K562 (cell line): ENCODE measurements at regions not wholly inside any gene's neighbourhood (a gene's known extent, or its start where the extent isn't known, plus 50 kb on each side); places are given as distances from the start of the nearest gene placed in this dataset.
A peak's percentile ranks its signal among the peaks of the same experiment; 100 is the strongest.

Source experiments
- CTCF ChIP-seq, 3 experiments: IDR thresholded peaks in 2 of 3; conservative IDR thresholded peaks in 1 of 3; 2 replicates each; pipeline ENCODE4 v1.5.1; 2011 to 2012; ENCODE audit warnings: low read length in 3 of 3, mild to moderate bottlenecking in 3 of 3, control low read depth in 2 of 3, improper control_type of control experiment in 1 of 3, inconsistent platforms in 1 of 3, low read depth in 1 of 3, mixed read lengths in 1 of 3, moderate library complexity in 1 of 3; ENCODE audit not compliant: insufficient read depth in 2 of 3
- E2F5 ChIP-seq: sonication (generic); formaldehyde crosslinking; IDR thresholded peaks from 2 replicates; pipeline ENCODE4 v1.8.0; 2022; ENCODE audit warnings: mild to moderate bottlenecking, missing genetic modification reagents
- HMGXB4 ChIP-seq: sonication (generic); formaldehyde crosslinking; IDR thresholded peaks from 2 replicates; pipeline ENCODE4 v1.8.1; 2023; ENCODE audit warnings: mild to moderate bottlenecking, missing genetic modification reagents
- MEIS2 ChIP-seq: fragments of 450-650 bp; IDR thresholded peaks from 2 replicates; pipeline ENCODE4 v1.6.1; 2014; ENCODE audit warnings: mild to moderate bottlenecking; ENCODE audit not compliant: partially characterized antibody
- RAD21 ChIP-seq, 2 experiments: fragments of 250-450 bp in 1 of 2; fragments of 450-650 bp in 1 of 2; sonication (Bioruptor Pico) in 1 of 2; formaldehyde crosslinking in 1 of 2; IDR thresholded peaks in 1 of 2; conservative IDR thresholded peaks in 1 of 2; 2 replicates each; pipeline versions ENCODE4 v1.4.0 to v1.8.0; 2020 to 2022; ENCODE audit warnings: mild to moderate bottlenecking in 2 of 2, moderate library complexity in 1 of 2

DNA sequence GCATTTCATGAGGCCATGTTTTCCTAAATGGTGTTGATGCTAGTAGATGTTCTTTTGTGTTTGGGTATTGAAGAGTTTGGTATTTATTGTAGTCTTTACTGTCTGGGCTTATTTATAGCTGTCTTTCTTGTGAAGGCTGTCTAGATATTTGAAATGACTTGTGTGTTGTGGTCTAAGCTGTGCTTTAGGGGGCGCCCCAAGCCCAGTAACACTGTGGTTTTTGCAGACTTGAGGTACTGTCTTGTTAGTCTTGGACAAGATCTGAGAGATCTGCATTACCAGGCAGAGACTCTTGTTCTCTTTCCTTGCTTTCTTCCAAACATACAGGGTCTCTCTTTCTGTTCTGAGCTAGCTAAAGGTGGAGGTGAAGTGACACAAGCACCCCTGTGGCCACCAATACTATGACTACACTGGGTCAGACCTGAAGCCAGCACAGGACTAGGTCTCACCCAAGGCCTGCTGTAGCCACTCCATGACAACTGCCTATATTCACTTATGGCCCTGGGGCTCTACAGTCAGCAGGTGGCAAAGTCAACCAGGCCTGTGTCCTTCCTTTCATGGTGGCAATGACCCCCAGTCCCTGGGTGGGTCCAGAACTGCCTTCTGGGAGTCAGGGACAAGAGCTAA lies 152.1 kb upstream of the TBC1D5 start (continued):
- no peak for TF ChIP-seq E2F5
- TF ChIP-seq HMGXB4 (CRISPR knock-in tag) = no peak
- TF ChIP-seq RAD21 (CRISPR knock-in tag; conservative IDR thresholded peaks at IDR 0.05 in 1 of 2, IDR thresholded peaks at IDR 0.05 in 1 of 2) = peak in 1 of 2 experiments; percentile 83; a peak in 3 of 4 replicates
- peak; percentile 51 to 68 (median 63) for TF ChIP-seq CTCF (IDR thresholded peaks at IDR 0.05 in 2 of 3, conservative IDR thresholded peaks at IDR 0.05 in 1 of 3; ENCODE audit: insufficient read depth in 2 of 3, low read depth in 1 of 3, low read length in 3 of 3)
- TF ChIP-seq MEIS2 = peak; percentile 9
